DOHH2 (cell line): ENCODE measurements at regions not wholly inside any gene's neighbourhood (a gene's known extent, or its start where the extent isn't known, plus 50 kb on each side); places are given as distances from the start of the nearest gene placed in this dataset.

ENCODE experiments used
- H3F3A ChIP-seq: fragments of 200-600 bp; sonication (generic), shearing (Covaris generic); 2 replicates; pipeline ENCODE4 v1.6.0; 2016; ENCODE audit warnings: antibody characterized with exemption, mild to moderate bottlenecking; ENCODE audit not compliant: control insufficient read depth, insufficient read depth
- H3K27ac ChIP-seq: fragments of 200-600 bp; sonication (generic); 2 replicates; pipeline ENCODE4 v1.5.1; 2014; ENCODE audit warnings: low read depth, mild to moderate bottlenecking, low read length, moderate library complexity
- H3K27me3 ChIP-seq: fragments of 200-600 bp; sonication (generic); 2 replicates; pipeline ENCODE4 v1.6.1; 2014; ENCODE audit warnings: mild to moderate bottlenecking, low read length, mixed read lengths; ENCODE audit not compliant: control insufficient read depth
- H3K36me3 ChIP-seq: fragments of 200-600 bp; sonication (generic); 2 replicates; pipeline ENCODE4 v1.6.1; 2014; ENCODE audit warnings: mild to moderate bottlenecking, low read length, moderate library complexity, mixed read lengths; ENCODE audit not compliant: control insufficient read depth
- H3K4me1 ChIP-seq: fragments of 200-600 bp; sonication (generic); 2 replicates; pipeline ENCODE4 v1.6.1; 2014; ENCODE audit warnings: mild to moderate bottlenecking, low read length, mixed read lengths; ENCODE audit not compliant: control insufficient read depth
- H3K4me2 ChIP-seq: fragments of 200-600 bp; sonication (generic); 2 replicates; pipeline ENCODE4 v1.6.0; 2014; ENCODE audit warnings: mild to moderate bottlenecking, low read length, moderate library complexity
- H3K4me3 ChIP-seq: fragments of 200-600 bp; sonication (generic); 2 replicates; pipeline ENCODE4 v1.5.1; 2014; ENCODE audit warnings: mild to moderate bottlenecking, low read length, mixed read lengths
- H3K79me2 ChIP-seq: fragments of 200-600 bp; sonication (generic); 2 replicates; pipeline ENCODE4 v1.6.1; 2014; ENCODE audit warnings: mild to moderate bottlenecking, low read length, mixed read lengths; ENCODE audit not compliant: control insufficient read depth
- H3K9me2 ChIP-seq: fragments of 200-600 bp; sonication (generic); replicated peaks from 2 replicates; pipeline ENCODE4 v1.6.1; 2014; ENCODE audit warnings: mild to moderate bottlenecking, low read length, mixed read lengths; ENCODE audit not compliant: control insufficient read depth
- H3K9me3 ChIP-seq: fragments of 200-600 bp; sonication (generic); 2 replicates; pipeline ENCODE4 v1.6.1; 2014; ENCODE audit warnings: antibody characterized with exemption, low read length, mixed read lengths; ENCODE audit not compliant: control insufficient read depth, insufficient read depth
- H4K20me1 ChIP-seq: fragments of 200-600 bp; sonication (generic); 2 replicates; pipeline ENCODE4 v1.6.0; 2014; ENCODE audit warnings: low read depth, mild to moderate bottlenecking, antibody characterized with exemption, low read length, moderate library complexity; ENCODE audit not compliant: control insufficient read depth, insufficient read depth
- EZH2phosphoT487 ChIP-seq: fragments of 200-600 bp; sonication (generic); IDR thresholded peaks from 2 replicates; pipeline ENCODE4 v1.6.1; 2017; ENCODE audit warnings: borderline replicate concordance, mild to moderate bottlenecking, antibody characterized with exemption, low read length, moderate library complexity, mixed read lengths
- TF ChIP-seq, protein P1 (sequence below): fragments of 200-600 bp; sonication (generic); IDR thresholded peaks from one replicate; pipeline ENCODE4 v1.5.1; 2014; ENCODE audit warnings: antibody characterized with exemption, mild to moderate bottlenecking, low read depth, low read length; ENCODE audit not compliant: poor library complexity, severe bottlenecking

DNA sequence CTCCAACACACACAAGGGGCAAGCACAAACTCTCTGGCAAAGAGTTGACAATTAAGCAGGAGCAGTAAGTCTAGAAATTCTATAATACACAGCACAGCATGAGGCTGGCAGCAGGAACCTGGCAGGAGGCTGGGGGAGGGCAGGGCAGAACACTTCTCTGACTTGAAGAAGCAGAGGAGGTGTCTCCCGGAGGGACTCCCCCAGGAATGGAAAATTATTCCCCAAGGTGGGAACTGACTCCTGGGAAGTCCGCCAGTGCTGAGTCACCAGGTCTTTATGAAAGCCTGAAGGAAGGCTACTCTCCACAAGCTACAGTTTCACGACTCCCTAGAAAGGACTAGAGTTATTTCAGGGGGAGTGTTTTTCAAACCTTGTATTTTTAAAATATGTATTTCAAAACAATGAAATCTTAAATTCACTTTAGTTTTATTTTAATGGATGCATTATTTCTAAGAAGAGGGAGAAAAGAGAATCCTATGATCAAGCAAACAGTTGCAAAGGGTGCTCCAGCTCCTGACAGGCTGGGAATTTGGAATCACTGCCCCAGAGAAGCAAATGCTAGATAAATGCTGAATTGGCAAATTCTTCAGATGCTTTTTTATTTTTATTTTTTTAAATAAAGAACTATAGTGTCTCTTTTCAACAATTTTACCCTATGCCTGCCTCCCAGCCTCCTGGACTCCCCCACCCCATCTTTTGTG lies 192.8 kb downstream of the LY86 start:
- H3F3A ChIP-seq: no peaks in the 10 kb centered on the region
- H4K20me1 ChIP-seq: no peaks in the 10 kb centered on the region
- no peaks in the 10 kb centered on the region for H3K36me3 ChIP-seq
- no peaks in the 10 kb centered on the region for H3K9me2 ChIP-seq
- H3K79me2 ChIP-seq: no peaks in the 10 kb centered on the region
- no peak for TF ChIP-seq EZH2phosphoT487
- TF ChIP-seq, protein P1, sequence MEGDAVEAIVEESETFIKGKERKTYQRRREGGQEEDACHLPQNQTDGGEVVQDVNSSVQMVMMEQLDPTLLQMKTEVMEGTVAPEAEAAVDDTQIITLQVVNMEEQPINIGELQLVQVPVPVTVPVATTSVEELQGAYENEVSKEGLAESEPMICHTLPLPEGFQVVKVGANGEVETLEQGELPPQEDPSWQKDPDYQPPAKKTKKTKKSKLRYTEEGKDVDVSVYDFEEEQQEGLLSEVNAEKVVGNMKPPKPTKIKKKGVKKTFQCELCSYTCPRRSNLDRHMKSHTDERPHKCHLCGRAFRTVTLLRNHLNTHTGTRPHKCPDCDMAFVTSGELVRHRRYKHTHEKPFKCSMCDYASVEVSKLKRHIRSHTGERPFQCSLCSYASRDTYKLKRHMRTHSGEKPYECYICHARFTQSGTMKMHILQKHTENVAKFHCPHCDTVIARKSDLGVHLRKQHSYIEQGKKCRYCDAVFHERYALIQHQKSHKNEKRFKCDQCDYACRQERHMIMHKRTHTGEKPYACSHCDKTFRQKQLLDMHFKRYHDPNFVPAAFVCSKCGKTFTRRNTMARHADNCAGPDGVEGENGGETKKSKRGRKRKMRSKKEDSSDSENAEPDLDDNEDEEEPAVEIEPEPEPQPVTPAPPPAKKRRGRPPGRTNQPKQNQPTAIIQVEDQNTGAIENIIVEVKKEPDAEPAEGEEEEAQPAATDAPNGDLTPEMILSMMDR: no peak
- H3K27me3 ChIP-seq: peaks cover 19% of the 10 kb centered on the region
- H3K4me2 ChIP-seq: no peak overlapping the region
- no peaks in the 10 kb centered on the region for H3K4me1 ChIP-seq
- H3K27ac ChIP-seq: no peak overlapping the region
- no peak overlapping the region for H3K4me3 ChIP-seq
- no peaks in the 10 kb centered on the region for H3K9me3 ChIP-seq

DNA sequence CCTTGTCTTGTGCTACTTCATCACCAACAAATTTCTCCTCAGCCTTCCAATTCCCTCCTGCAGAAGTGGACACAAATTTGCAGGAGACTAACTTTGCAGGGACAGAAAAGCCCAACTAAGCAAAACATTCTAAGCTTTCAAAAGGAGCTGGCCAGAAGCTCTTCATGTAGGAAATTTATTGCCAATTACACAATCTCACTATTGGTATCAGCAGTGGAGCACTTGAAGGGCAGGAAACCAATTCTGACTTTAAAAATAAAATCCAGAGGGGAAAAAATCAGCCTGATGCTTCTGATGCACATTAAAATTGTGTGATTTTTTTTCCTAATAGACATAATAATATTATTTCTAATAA lies 193.3 kb downstream of the LY86 start:
- no peak for TF ChIP-seq EZH2phosphoT487
- TF ChIP-seq, protein P1: no peak
- Histone ChIP-seq H3K36me3 (no peaks in the 10 kb centered on the region), H3K27me3 (peaks cover 14% of the 10 kb centered on the region), H3K4me2 (no peak overlapping the region), H3K27ac (no peak overlapping the region), H4K20me1 (no peaks in the 10 kb centered on the region), H3K4me3 (no peak overlapping the region), H3K9me2 (no peaks in the 10 kb centered on the region), H3K4me1 (no peaks in the 10 kb centered on the region), H3F3A (no peaks in the 10 kb centered on the region), H3K9me3 (no peaks in the 10 kb centered on the region), H3K79me2 (no peaks in the 10 kb centered on the region)

DNA sequence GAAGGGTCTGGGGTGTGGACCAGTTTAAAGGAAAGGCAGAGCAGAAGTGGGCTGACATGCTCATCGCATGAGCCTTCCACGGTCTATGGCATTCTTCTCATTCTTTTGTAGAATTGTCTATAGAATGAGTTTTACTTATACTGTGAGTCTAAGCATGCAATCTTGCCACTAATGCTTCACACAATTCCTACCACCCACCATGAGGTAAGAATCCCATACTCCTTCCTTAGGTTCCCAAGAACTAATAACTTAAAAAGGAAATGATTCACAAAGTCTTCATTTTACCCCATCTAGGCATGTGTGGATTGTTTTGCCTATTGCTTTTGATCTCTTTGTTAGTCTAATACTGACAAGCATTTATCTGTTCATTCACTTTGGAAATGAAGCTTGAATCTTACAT lies 195.2 kb downstream of the LY86 start:
- Histone ChIP-seq H3K4me1 (no peaks in the 10 kb centered on the region), H3K79me2 (no peaks in the 10 kb centered on the region), H3F3A (no peaks in the 10 kb centered on the region), H3K27me3 (peaks cover 12% of the 10 kb centered on the region), H3K27ac (no peak overlapping the region), H3K4me3 (no peak overlapping the region), H3K9me2 (no peaks in the 10 kb centered on the region), H4K20me1 (no peaks in the 10 kb centered on the region), H3K36me3 (no peaks in the 10 kb centered on the region), H3K4me2 (no peak overlapping the region), H3K9me3 (no peaks in the 10 kb centered on the region)
- no peak for TF ChIP-seq EZH2phosphoT487
- TF ChIP-seq, protein P1: no peak
